GM23338 (cell line): ENCODE measurements at regions not wholly inside any gene's neighbourhood (a gene's known extent, or its start where the extent isn't known, plus 50 kb on each side); places are given as distances from the start of the nearest gene placed in this dataset.

Source experiments
- CREB1 ChIP-seq: fragments of 250-450 bp; sonication (Bioruptor Pico); IDR thresholded peaks from 2 replicates; pipeline ENCODE4 v1.5.0; 2020; ENCODE audit warnings: low read depth, mild to moderate bottlenecking, moderate library complexity
- EZH2 ChIP-seq: fragments of 200-600 bp; sonication (generic); IDR thresholded peaks from one replicate; pipeline ENCODE4 v1.8.0; 2017; ENCODE audit warnings: antibody characterized with exemption, mild to moderate bottlenecking, low read depth; ENCODE audit not compliant: unreplicated experiment
- EZH2phosphoT487 ChIP-seq: fragments of 200-600 bp; sonication (generic); IDR thresholded peaks from one replicate; pipeline ENCODE4 v1.8.1; 2018; ENCODE audit warnings: antibody characterized with exemption; ENCODE audit not compliant: unreplicated experiment
- JUNB ChIP-seq: IDR thresholded peaks from one replicate; pipeline ENCODE4 v1.6.1; 2016; ENCODE audit warnings: antibody characterized with exemption; ENCODE audit not compliant: unreplicated experiment
- NANOG ChIP-seq: IDR thresholded peaks from 2 replicates; pipeline ENCODE4 v1.6.1; 2016; ENCODE audit warnings: antibody characterized with exemption, borderline replicate concordance
- POLR2AphosphoS5 ChIP-seq: IDR thresholded peaks from 2 replicates; pipeline ENCODE4 v1.6.1; 2016; ENCODE audit warnings: antibody characterized with exemption, low read depth
- STAT1 ChIP-seq: IDR thresholded peaks from one replicate; pipeline ENCODE4 v1.6.1; 2016; ENCODE audit warnings: antibody characterized with exemption; ENCODE audit not compliant: unreplicated experiment
- ZNF114 ChIP-seq: fragments of 250-450 bp; sonication (Bioruptor Pico); IDR thresholded peaks from 2 replicates; pipeline ENCODE4 v1.5.0; 2020; ENCODE audit warnings: mild to moderate bottlenecking, moderate library complexity
- ZNF331 ChIP-seq: fragments of 250-450 bp; sonication (Bioruptor Pico); IDR thresholded peaks from 2 replicates; pipeline ENCODE4 v1.5.0; 2020; ENCODE audit warnings: low read depth, mild to moderate bottlenecking, moderate library complexity
- TF ChIP-seq, protein P1 (sequence below), 2 experiments: fragments of 200-600 bp in 1 of 2; sonication (generic) in 1 of 2; conservative IDR thresholded peaks; 2 replicates each; pipeline versions ENCODE4 v1.5.1 to v1.6.1; 2016 to 2017; ENCODE audit warnings: antibody characterized with exemption in 2 of 2, low read depth in 2 of 2, mild to moderate bottlenecking in 2 of 2, moderate library complexity in 1 of 2
- TF ChIP-seq, protein P2 (sequence below): IDR thresholded peaks from one replicate; pipeline ENCODE4 v1.6.1; 2018; ENCODE audit warnings: antibody characterized with exemption; ENCODE audit not compliant: unreplicated experiment
- TF ChIP-seq, protein P3 (sequence below): fragments of 250-450 bp; sonication (Bioruptor Pico); IDR thresholded peaks from 2 replicates; pipeline ENCODE4 v1.5.0; 2020; ENCODE audit warnings: mild to moderate bottlenecking, moderate library complexity
- TF ChIP-seq, protein P4 (sequence below): IDR thresholded peaks from 2 replicates; pipeline ENCODE4 v1.6.1; 2016; ENCODE audit warnings: antibody characterized with exemption

DNA sequence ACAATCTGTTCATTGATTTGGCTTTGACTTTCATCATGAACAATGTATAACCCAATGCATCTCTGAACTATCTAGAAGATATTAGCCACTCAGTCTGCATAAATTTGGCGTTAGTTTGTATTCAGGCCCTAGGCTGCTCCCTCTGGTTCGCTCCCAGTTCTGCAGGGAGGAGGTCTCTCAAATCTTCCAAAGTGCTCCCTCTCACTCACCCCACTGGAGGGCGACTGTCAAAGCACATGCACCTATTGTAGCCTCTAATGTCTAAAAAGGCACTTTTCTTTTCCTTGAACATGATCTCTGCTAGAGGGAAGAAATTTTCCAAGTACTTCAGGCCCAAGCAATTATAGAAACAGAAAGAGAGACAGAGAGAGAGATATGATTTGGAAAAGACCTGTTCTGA, 291.5 kb downstream of the TDRD15 start:
- TF ChIP-seq POLR2AphosphoS5, result no peak
- TF ChIP-seq, protein P1, sequence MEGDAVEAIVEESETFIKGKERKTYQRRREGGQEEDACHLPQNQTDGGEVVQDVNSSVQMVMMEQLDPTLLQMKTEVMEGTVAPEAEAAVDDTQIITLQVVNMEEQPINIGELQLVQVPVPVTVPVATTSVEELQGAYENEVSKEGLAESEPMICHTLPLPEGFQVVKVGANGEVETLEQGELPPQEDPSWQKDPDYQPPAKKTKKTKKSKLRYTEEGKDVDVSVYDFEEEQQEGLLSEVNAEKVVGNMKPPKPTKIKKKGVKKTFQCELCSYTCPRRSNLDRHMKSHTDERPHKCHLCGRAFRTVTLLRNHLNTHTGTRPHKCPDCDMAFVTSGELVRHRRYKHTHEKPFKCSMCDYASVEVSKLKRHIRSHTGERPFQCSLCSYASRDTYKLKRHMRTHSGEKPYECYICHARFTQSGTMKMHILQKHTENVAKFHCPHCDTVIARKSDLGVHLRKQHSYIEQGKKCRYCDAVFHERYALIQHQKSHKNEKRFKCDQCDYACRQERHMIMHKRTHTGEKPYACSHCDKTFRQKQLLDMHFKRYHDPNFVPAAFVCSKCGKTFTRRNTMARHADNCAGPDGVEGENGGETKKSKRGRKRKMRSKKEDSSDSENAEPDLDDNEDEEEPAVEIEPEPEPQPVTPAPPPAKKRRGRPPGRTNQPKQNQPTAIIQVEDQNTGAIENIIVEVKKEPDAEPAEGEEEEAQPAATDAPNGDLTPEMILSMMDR (conservative IDR thresholded peaks at IDR 0.05; ENCODE audit: low read depth in 2 of 2), result peak; percentile 60 to 65
- no peak for TF ChIP-seq EZH2phosphoT487
- TF ChIP-seq, protein P2, sequence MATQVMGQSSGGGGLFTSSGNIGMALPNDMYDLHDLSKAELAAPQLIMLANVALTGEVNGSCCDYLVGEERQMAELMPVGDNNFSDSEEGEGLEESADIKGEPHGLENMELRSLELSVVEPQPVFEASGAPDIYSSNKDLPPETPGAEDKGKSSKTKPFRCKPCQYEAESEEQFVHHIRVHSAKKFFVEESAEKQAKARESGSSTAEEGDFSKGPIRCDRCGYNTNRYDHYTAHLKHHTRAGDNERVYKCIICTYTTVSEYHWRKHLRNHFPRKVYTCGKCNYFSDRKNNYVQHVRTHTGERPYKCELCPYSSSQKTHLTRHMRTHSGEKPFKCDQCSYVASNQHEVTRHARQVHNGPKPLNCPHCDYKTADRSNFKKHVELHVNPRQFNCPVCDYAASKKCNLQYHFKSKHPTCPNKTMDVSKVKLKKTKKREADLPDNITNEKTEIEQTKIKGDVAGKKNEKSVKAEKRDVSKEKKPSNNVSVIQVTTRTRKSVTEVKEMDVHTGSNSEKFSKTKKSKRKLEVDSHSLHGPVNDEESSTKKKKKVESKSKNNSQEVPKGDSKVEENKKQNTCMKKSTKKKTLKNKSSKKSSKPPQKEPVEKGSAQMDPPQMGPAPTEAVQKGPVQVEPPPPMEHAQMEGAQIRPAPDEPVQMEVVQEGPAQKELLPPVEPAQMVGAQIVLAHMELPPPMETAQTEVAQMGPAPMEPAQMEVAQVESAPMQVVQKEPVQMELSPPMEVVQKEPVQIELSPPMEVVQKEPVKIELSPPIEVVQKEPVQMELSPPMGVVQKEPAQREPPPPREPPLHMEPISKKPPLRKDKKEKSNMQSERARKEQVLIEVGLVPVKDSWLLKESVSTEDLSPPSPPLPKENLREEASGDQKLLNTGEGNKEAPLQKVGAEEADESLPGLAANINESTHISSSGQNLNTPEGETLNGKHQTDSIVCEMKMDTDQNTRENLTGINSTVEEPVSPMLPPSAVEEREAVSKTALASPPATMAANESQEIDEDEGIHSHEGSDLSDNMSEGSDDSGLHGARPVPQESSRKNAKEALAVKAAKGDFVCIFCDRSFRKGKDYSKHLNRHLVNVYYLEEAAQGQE, result no peak
- TF ChIP-seq ZNF331 (CRISPR knock-in tag), result no peak
- no peak for TF ChIP-seq ZNF114 (CRISPR knock-in tag)
- TF ChIP-seq EZH2, result no peak
- no peak for TF ChIP-seq CREB1
- TF ChIP-seq STAT1, result no peak
- no peak for TF ChIP-seq NANOG
- TF ChIP-seq, protein P3, sequence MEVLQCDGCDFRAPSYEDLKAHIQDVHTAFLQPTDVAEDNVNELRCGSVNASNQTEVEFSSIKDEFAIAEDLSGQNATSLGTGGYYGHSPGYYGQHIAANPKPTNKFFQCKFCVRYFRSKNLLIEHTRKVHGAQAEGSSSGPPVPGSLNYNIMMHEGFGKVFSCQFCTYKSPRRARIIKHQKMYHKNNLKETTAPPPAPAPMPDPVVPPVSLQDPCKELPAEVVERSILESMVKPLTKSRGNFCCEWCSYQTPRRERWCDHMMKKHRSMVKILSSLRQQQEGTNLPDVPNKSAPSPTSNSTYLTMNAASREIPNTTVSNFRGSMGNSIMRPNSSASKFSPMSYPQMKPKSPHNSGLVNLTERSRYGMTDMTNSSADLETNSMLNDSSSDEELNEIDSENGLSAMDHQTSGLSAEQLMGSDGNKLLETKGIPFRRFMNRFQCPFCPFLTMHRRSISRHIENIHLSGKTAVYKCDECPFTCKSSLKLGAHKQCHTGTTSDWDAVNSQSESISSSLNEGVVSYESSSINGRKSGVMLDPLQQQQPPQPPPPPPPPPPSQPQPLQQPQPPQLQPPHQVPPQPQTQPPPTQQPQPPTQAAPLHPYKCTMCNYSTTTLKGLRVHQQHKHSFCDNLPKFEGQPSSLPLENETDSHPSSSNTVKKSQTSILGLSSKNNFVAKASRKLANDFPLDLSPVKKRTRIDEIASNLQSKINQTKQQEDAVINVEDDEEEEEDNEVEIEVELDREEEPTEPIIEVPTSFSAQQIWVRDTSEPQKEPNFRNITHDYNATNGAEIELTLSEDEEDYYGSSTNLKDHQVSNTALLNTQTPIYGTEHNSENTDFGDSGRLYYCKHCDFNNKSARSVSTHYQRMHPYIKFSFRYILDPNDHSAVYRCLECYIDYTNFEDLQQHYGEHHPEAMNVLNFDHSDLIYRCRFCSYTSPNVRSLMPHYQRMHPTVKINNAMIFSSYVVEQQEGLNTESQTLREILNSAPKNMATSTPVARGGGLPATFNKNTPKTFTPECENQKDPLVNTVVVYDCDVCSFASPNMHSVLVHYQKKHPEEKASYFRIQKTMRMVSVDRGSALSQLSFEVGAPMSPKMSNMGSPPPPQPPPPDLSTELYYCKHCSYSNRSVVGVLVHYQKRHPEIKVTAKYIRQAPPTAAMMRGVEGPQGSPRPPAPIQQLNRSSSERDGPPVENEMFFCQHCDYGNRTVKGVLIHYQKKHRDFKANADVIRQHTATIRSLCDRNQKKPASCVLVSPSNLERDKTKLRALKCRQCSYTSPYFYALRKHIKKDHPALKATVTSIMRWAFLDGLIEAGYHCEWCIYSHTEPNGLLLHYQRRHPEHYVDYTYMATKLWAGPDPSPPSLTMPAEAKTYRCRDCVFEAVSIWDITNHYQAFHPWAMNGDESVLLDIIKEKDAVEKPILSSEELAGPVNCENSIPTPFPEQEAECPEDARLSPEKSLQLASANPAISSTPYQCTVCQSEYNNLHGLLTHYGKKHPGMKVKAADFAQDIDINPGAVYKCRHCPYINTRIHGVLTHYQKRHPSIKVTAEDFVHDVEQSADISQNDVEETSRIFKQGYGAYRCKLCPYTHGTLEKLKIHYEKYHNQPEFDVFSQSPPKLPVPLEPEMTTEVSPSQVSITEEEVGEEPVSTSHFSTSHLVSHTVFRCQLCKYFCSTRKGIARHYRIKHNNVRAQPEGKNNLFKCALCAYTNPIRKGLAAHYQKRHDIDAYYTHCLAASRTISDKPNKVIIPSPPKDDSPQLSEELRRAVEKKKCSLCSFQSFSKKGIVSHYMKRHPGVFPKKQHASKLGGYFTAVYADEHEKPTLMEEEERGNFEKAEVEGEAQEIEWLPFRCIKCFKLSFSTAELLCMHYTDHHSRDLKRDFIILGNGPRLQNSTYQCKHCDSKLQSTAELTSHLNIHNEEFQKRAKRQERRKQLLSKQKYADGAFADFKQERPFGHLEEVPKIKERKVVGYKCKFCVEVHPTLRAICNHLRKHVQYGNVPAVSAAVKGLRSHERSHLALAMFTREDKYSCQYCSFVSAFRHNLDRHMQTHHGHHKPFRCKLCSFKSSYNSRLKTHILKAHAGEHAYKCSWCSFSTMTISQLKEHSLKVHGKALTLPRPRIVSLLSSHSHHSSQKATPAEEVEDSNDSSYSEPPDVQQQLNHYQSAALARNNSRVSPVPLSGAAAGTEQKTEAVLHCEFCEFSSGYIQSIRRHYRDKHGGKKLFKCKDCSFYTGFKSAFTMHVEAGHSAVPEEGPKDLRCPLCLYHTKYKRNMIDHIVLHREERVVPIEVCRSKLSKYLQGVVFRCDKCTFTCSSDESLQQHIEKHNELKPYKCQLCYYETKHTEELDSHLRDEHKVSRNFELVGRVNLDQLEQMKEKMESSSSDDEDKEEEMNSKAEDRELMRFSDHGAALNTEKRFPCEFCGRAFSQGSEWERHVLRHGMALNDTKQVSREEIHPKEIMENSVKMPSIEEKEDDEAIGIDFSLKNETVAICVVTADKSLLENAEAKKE (CRISPR knock-in tag), result no peak
- no peak for TF ChIP-seq JUNB
- TF ChIP-seq, protein P4, sequence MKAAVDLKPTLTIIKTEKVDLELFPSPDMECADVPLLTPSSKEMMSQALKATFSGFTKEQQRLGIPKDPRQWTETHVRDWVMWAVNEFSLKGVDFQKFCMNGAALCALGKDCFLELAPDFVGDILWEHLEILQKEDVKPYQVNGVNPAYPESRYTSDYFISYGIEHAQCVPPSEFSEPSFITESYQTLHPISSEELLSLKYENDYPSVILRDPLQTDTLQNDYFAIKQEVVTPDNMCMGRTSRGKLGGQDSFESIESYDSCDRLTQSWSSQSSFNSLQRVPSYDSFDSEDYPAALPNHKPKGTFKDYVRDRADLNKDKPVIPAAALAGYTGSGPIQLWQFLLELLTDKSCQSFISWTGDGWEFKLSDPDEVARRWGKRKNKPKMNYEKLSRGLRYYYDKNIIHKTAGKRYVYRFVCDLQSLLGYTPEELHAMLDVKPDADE, result no peak
